ENCODE measurements at regions not wholly inside any gene's neighbourhood (a gene's known extent, or its start where the extent isn't known, plus 50 kb on each side); places are given as distances from the start of the nearest gene placed in this dataset.

GRCh38 chr12:34357791-34358190, 335.5 kb downstream of the ALG10 start:
- no peak for DNase-seq (ENCODE audit: low spot score in 2 of 2)
- FAIRE-seq, result no peak

- DNase-seq (ENCODE audit: low spot score in 2 of 2), result no peak
Measured at GRCh38 chr12:34358198-34358597, 335.9 kb downstream of the ALG10 start.

GRCh38 chr12:34361721-34362316, 339.5 kb downstream of the ALG10 start:
- FAIRE-seq, result no peak
- DNase-seq (ENCODE audit: low spot score in 2 of 2), result peak in 1 of 2 donors; percentile 13

More at GRCh38 chr12:34358198-34358597, 335.9 kb downstream of the ALG10 start:
- FAIRE-seq, result no peak

GRCh38 chr12:34363050-34363673, 340.9 kb downstream of the ALG10 start:
- FAIRE-seq (no peak), DNase-seq (ENCODE audit: low spot score in 2 of 2) (no peak)

- FAIRE-seq, result no peak
- no peak for DNase-seq (ENCODE audit: low spot score in 2 of 2)
Measured at GRCh38 chr12:34368079-34368478, 345.8 kb downstream of the ALG10 start.

- FAIRE-seq (no peak), DNase-seq (ENCODE audit: low spot score in 2 of 2) (no peak)
Measured at GRCh38 chr12:34371050-34371449, 348.8 kb downstream of the ALG10 start.

GRCh38 chr12:34372003-34372402, 349.7 kb downstream of the ALG10 start:
- DNase-seq (ENCODE audit: low spot score in 2 of 2) (no peak), FAIRE-seq (no peak)

GRCh38 chr12:34373926-34374325, 351.6 kb downstream of the ALG10 start:
- no peak for DNase-seq (ENCODE audit: low spot score in 2 of 2)
- FAIRE-seq, result no peak

GRCh38 chr12:34376133-34376799, 354.0 kb downstream of the ALG10 start:
- DNase-seq (ENCODE audit: low spot score in 2 of 2), result no peak
- no peak for FAIRE-seq

- DNase-seq (ENCODE audit: low spot score in 2 of 2) (no peak), FAIRE-seq (no peak)
Measured at GRCh38 chr12:34377243-34378035, 355.1 kb downstream of the ALG10 start.

- FAIRE-seq (no peak), DNase-seq (ENCODE audit: low spot score in 2 of 2) (no peak)
Measured at GRCh38 chr12:34379142-34379541, 356.8 kb downstream of the ALG10 start.

- FAIRE-seq, result no peak
- DNase-seq (ENCODE audit: low spot score in 2 of 2), result no peak
Measured at GRCh38 chr12:34384693-34385092, 362.4 kb downstream of the ALG10 start.

- FAIRE-seq, result no peak
Measured at GRCh38 chr12:34386016-34386415, 363.7 kb downstream of the ALG10 start.

GRCh38 chr12:34386621-34387255, 364.4 kb downstream of the ALG10 start:
- no peak for FAIRE-seq
- no peak for DNase-seq (ENCODE audit: low spot score in 2 of 2)

More at GRCh38 chr12:34386016-34386415, 363.7 kb downstream of the ALG10 start:
- no peak for DNase-seq (ENCODE audit: low spot score in 2 of 2)

GRCh38 chr12:34387711-34388635, 365.7 kb downstream of the ALG10 start:
- no peak for FAIRE-seq

GRCh38 chr12:34388636-34389377, 366.5 kb downstream of the ALG10 start:
- no peak for FAIRE-seq
- no peak for DNase-seq (ENCODE audit: low spot score in 2 of 2)

More at GRCh38 chr12:34387711-34388635, 365.7 kb downstream of the ALG10 start:
- no peak for DNase-seq (ENCODE audit: low spot score in 2 of 2)

- FAIRE-seq (no peak), DNase-seq (ENCODE audit: low spot score in 2 of 2) (no peak)
Measured at GRCh38 chr12:34389378-34390170, 367.3 kb downstream of the ALG10 start.
